ENCODE measurements at regions not wholly inside any gene's neighbourhood (a gene's known extent, or its start where the extent isn't known, plus 50 kb on each side); places are given as distances from the start of the nearest gene placed in this dataset.

DNA sequence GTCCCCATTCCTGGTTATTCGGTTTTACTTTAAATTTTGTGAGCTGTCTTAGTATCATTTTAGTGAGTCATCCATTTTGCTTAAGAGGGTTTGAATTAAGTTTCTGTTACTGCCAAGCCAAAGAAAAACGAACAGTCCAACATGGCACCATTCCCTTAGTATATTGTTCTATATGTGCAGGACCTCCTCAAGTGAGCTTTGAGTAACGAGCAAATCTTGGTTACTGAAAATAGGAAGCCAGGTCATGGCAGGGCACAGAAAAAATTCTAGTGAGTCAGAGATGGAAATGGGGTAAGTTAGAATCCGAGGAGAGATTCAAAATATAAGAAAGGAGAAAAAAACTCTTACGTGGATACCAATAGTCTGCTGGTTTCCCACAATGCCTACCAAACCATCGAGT lies 292.9 kb downstream of the BAMBI start:
- Histone ChIP-seq H3K4me3 (ENCODE audit: low read depth, low read length) (no peak overlapping the region), H3K9me3 (no peaks in the 10 kb centered on the region), H3K4me1 (no peaks in the 10 kb centered on the region), H3K27me3 (no peaks in the 10 kb centered on the region), H3K36me3 (no peaks in the 10 kb centered on the region)
- TF ChIP-seq, protein P1, sequence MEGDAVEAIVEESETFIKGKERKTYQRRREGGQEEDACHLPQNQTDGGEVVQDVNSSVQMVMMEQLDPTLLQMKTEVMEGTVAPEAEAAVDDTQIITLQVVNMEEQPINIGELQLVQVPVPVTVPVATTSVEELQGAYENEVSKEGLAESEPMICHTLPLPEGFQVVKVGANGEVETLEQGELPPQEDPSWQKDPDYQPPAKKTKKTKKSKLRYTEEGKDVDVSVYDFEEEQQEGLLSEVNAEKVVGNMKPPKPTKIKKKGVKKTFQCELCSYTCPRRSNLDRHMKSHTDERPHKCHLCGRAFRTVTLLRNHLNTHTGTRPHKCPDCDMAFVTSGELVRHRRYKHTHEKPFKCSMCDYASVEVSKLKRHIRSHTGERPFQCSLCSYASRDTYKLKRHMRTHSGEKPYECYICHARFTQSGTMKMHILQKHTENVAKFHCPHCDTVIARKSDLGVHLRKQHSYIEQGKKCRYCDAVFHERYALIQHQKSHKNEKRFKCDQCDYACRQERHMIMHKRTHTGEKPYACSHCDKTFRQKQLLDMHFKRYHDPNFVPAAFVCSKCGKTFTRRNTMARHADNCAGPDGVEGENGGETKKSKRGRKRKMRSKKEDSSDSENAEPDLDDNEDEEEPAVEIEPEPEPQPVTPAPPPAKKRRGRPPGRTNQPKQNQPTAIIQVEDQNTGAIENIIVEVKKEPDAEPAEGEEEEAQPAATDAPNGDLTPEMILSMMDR (IDR thresholded peaks at IDR 0.05; ENCODE audit: low read depth, low read length), result no peak
- no peak for DNase-seq

DNA sequence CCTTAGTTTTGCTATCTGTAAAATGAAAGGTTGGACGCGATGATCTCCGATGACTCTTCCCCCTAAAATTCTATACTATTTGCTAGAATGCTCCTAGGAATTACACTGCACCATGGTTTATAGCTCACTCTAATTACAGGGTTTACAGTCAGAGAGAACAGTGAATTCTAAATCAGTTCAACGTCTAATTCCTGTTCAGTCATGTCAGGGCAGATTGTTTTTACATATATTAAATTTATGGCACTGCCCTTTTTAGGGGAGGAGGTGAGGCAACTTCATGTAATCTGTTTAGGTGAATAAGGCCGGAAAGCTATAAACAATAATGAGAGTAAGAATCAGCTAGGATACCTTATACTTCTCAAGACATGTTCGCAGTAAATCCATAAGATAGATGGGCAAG lies 293.9 kb downstream of the BAMBI start:
- TF ChIP-seq, protein P1 (IDR thresholded peaks at IDR 0.05; ENCODE audit: low read depth, low read length), result no peak
- Histone ChIP-seq H3K27me3 (no peaks in the 10 kb centered on the region), H3K4me1 (no peaks in the 10 kb centered on the region), H3K4me3 (ENCODE audit: low read depth, low read length) (no peak overlapping the region), H3K9me3 (no peaks in the 10 kb centered on the region), H3K36me3 (no peaks in the 10 kb centered on the region)
- no peak for DNase-seq

DNA sequence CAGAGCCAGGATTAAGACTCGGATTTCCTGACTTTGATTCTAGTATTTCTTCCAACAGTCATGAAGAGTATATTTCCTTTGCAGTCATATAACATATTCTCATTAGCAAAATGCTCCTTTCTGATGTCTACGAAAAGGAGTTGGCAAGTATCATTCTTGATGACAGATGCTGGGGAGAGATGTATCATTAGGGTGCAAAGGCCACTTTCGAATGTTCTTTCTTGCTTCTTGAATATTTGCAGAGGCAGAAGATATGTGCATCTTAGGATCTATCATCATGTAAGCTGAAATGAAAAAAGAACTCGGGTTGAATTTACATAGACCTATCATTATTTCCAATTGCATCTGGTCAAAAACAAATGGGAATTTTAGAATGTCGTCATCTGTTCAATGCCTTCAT lies 294.4 kb downstream of the BAMBI start:
- Histone ChIP-seq H3K4me3 (ENCODE audit: low read depth, low read length) (no peak overlapping the region), H3K36me3 (no peaks in the 10 kb centered on the region), H3K27me3 (no peaks in the 10 kb centered on the region), H3K9me3 (no peaks in the 10 kb centered on the region), H3K4me1 (no peaks in the 10 kb centered on the region)
- DNase-seq, result no peak
- TF ChIP-seq, protein P1 (IDR thresholded peaks at IDR 0.05; ENCODE audit: low read depth, low read length), result no peak

DNA sequence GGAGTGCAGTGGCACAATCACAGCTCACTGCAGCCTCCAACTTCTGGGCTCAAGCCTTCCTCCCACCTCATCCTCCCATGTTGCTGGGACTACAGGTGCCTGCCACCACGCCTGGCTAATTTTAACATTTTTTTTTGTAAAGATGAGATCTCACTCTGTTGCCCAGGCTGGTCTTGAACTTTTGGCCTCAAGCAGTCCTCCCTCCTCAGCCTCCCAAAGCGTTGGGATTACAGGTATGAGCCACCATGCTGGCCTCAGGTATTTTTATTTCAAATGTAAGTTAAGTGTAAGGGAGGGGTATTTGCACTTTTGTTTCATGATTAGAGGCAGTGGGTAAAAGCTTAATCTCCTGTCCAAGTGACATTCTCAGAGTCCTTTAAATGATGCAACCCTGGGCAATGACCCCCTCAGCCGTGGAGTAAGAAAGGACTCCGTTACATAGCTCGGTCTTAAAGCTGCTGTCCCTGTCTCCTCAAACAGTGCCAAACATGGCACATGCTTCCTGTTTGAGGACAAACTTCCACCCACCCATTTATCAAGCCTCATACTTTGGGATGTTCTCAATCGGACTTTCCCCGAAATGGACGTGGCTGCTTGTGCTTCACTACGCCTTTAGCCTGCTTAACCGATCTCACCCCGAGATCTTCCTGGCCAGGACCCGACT lies 296.1 kb downstream of the BAMBI start:
- no peaks in the 10 kb centered on the region for H3K27me3 ChIP-seq
- H3K4me1 ChIP-seq, result no peaks in the 10 kb centered on the region
- H3K36me3 ChIP-seq, result no peaks in the 10 kb centered on the region
- H3K4me3 ChIP-seq (ENCODE audit: low read depth, low read length), result no peak overlapping the region
- TF ChIP-seq, protein P1 (IDR thresholded peaks at IDR 0.05; ENCODE audit: low read depth, low read length), result no peak
- no peak for DNase-seq
- no peaks in the 10 kb centered on the region; the same call in 1 of the 2 replicates for H3K9me3 ChIP-seq

DNA sequence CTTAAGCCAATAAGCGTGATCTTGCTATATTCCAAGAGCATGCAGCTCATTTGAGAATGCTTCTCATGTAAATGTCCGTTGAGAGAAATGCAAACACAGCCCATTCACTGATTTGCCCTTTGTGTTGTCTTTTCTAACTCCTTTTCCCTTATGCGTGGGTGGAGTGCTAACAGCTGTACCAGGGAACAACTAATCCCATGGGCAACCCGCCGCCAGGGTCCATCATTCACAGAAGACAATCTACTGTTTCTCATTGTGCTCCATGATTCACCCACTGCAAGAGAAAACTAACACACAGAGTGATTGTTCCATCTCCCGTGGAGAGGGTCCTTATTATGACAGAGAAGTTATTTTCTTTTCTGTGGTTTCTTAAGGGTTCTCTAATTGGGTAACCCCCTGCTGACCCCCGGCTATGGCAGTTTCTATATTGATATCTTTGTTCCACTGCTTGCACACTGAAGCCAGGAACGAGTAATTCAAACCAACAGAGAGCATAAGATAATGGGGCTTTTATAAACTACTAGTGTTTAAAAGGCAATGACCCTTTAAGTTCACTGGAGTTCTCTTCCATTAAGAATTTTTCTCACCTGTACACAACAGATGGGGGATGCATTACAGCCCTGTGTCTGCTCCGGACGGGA lies 298.7 kb downstream of the BAMBI start:
- H3K36me3 ChIP-seq, result no peaks in the 10 kb centered on the region
- H3K27me3 ChIP-seq, result no peaks in the 10 kb centered on the region
- TF ChIP-seq, protein P1 (IDR thresholded peaks at IDR 0.05; ENCODE audit: low read depth, low read length), result no peak
- H3K4me1 ChIP-seq, result no peaks in the 10 kb centered on the region
- H3K4me3 ChIP-seq (ENCODE audit: low read depth, low read length), result no peak overlapping the region
- H3K9me3 ChIP-seq, result no peaks in the 10 kb centered on the region; the same call in 1 of the 2 replicates
- no peak for DNase-seq

DNA sequence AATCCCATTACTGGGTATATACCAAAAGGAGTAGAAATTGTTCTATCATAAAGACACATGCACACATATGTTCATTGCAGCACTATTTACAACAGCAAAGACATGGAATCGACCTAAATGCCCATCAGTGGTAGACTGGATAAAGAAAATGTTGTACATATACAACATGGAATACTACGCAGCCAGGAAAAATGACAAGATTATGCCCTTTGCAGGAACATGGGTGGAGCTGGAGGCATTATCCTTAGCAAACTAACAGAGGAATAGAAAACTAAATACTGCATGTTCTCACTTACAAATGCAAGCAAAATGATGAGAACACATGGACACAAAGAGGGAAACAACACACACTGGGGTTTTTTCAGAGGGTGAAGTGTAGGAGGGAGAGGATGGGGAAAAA lies 300.2 kb downstream of the BAMBI start:
- Histone ChIP-seq H3K27me3 (no peaks in the 10 kb centered on the region), H3K9me3 (no peaks in the 10 kb centered on the region; the same call in 1 of the 2 replicates), H3K4me3 (ENCODE audit: low read depth, low read length) (no peak overlapping the region), H3K4me1 (no peaks in the 10 kb centered on the region), H3K36me3 (no peaks in the 10 kb centered on the region)
- no peak for DNase-seq
- TF ChIP-seq, protein P1 (IDR thresholded peaks at IDR 0.05; ENCODE audit: low read depth, low read length), result no peak

All from BE2C (cell line).